Cardiac fibroblast (primary cell): ENCODE measurements at regions not wholly inside any gene's neighbourhood (a gene's known extent, or its start where the extent isn't known, plus 50 kb on each side); places are given as distances from the start of the nearest gene placed in this dataset.

Experiments
- DNase-seq, 2 donors: peaks; one replicate each; pipeline versions ENCODE4 v3.0.0 to v3.0.0-alpha.2; 2010; ENCODE audit warnings: low read depth in 2 of 2
- H3K4me3 ChIP-seq, 2 donors: replicated peaks in 1 of 2; 1 replicate in 1 of 2; 2 replicates in 1 of 2; pipeline ENCODE4 v1.5.1; 2011; ENCODE audit warnings: low read depth in 2 of 2, low read length in 2 of 2, mild to moderate bottlenecking in 2 of 2, moderate library complexity in 1 of 2
- TF ChIP-seq, protein P1 (sequence below): IDR thresholded peaks from one replicate; pipeline ENCODE4 v1.5.1; 2011; ENCODE audit warnings: low read depth, mild to moderate bottlenecking, low read length, inconsistent platforms

DNA sequence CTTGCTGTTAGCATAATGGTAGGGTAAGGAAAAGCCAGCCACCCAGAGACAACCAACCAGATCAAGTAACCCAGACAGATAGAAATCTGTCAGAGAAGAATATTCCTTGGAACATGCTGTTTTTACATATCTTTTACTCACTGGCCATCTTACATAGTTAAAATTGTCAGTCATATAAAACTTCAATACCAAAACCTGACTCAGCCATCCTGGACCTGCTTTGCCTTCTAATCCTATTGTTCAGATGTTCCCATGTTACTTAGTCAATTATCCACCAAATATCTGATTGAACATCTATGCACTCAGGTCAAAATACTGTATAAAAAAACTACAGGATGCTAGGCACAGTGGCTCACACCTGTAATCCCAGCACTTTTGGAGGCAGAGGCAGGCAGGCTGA lies 466.5 kb upstream of the NRP1 start:
- TF ChIP-seq, protein P1, sequence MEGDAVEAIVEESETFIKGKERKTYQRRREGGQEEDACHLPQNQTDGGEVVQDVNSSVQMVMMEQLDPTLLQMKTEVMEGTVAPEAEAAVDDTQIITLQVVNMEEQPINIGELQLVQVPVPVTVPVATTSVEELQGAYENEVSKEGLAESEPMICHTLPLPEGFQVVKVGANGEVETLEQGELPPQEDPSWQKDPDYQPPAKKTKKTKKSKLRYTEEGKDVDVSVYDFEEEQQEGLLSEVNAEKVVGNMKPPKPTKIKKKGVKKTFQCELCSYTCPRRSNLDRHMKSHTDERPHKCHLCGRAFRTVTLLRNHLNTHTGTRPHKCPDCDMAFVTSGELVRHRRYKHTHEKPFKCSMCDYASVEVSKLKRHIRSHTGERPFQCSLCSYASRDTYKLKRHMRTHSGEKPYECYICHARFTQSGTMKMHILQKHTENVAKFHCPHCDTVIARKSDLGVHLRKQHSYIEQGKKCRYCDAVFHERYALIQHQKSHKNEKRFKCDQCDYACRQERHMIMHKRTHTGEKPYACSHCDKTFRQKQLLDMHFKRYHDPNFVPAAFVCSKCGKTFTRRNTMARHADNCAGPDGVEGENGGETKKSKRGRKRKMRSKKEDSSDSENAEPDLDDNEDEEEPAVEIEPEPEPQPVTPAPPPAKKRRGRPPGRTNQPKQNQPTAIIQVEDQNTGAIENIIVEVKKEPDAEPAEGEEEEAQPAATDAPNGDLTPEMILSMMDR, result no peak
- peak in 1 of 2 donors; percentile 32 for DNase-seq

DNA sequence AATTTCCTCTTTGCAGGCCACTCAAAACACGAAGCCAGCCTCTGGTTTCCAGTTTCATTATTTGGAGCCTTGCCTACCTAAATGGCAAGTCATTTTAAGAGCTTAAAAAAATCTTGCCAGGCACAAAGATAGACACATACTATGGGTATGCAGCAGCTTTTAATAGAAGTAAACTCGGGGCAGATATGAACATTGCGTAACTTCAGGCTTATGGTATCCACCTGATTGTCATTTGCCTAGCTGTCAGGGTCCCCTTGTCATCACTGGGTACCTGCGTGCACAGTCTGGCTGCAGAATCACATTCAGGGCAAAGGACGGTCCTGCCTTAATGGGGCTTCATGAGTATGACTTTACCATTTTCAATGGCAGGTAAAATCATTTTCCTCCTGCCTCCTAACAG lies 466.1 kb upstream of the NRP1 start:
- TF ChIP-seq, protein P1, result no peak
- no peak overlapping the region for H3K4me3 ChIP-seq
- DNase-seq, result no peak

More for the DNA sequence above, 466.5 kb upstream of the NRP1 start:
- no peak overlapping the region for H3K4me3 ChIP-seq

DNA sequence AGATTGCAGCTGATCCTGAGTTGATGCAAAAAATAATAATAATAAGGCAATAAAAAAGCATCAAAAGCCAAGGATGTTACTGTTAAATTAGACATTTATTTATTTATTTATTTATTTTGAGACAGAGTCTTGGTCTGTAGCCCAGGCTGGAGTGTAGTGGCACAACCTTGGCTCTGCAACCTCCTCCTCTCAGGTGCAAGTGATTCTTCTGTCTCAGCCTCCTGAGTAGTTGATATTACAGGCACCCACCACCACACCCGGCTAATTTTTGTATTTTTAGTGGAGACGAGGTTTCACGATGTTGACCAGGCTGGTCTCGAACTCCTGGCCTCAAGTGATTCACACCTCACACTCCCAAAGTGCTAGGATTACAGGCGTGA lies 465.5 kb upstream of the NRP1 start:
- TF ChIP-seq, protein P1, result no peak
- H3K4me3 ChIP-seq, result no peak overlapping the region
- no peak for DNase-seq

DNA sequence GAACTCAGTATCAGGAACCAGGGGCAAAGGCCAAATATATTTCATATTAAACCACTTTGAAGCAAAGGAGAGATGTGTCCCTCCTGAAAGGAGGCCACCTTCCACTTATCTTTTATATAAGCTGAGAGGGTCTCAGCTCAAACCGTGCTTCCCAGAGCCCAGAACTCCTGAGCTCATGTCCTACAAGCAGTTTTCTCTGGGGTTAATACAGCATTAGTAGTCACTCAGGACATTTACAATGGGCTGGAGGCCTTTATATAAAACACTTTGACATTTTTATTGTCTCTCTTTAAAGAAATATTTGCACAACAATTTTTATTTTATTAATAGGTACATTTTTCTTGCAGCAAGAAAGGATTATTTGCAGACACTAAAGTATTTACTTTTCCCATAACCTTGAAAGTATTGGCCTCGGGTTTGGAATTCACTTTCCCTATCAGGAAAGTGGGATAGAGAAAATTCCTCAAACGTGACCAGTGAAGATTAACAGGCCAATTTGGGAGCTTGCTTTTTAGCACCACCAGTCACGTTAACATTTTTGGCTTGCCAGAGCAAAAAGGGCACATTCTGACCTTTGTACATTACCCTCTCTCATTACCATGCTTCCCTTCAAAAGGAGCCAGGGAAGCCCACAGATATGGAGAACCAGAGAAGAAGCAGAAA lies 464.9 kb upstream of the NRP1 start:
- TF ChIP-seq, protein P1, result no peak
- H3K4me3 ChIP-seq, result no peak overlapping the region
- peak in 1 of 2 donors; percentile 44 for DNase-seq

DNA sequence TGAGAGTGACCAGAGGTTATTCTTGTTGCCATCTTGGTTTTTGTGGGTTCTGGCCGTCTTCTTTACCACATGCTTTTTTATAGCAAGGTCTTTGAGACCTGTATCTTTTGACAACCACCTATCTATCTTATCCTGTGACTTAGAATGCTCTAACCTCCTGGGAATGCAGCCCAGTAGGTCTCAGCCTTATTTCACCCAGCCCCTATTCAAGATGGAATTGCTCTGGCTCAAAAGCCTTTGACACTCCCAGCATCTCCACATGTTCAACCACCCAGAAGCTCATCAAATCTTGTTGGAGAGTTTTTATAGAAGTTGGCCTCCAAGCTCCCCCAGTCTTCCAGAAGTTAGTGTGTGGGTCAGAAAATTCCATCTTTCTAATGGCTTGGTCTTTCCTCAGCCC lies 464.3 kb upstream of the NRP1 start:
- TF ChIP-seq, protein P1, result no peak
- no peak overlapping the region for H3K4me3 ChIP-seq
- no peak for DNase-seq

DNA sequence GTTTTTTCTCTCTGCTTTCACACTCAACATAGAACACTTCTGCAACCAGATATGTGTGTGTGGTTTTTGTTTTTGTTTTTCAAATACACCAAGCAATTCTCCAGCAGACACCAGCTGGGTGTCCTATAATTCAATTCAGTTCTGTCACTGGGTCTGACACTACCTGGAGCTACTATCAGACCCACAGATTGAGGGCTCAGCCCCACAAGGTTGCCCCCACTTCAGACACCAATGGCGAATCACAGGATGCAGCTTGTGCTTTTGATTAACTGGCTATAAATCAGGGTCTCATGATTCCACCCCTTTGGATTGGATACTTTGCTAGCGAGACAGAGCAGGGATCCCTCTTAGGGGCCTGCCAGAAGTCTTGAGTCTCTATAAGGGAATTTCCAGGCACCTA lies 462.2 kb upstream of the NRP1 start:
- TF ChIP-seq, protein P1, result no peak

DNA sequence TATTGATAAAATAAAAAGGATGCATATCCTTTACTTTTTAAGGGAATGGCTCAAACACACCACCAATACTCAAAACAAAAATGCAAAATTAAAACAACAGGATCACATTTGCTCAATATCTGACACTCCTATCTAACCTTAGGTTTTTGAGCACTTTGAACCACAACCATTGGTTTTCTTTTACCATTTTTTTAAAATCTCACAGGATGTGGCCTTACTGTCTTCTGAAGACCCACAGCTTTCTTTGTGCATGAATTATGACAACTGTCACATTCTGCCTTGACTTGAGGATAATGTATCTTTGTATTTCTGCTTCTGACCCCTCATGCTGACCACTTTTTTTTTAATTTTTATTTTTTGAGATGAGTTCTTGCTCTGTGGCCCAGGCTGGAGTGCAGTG lies 461.1 kb upstream of the NRP1 start:
- TF ChIP-seq, protein P1, result no peak
- DNase-seq, result no peak
- H3K4me3 ChIP-seq, result no peak overlapping the region

More for the DNA sequence above, 462.2 kb upstream of the NRP1 start:
- no peak for DNase-seq
- no peak overlapping the region for H3K4me3 ChIP-seq
